ENCODE measurements at regions not wholly inside any gene's neighbourhood (a gene's known extent, or its start where the extent isn't known, plus 50 kb on each side); places are given as distances from the start of the nearest gene placed in this dataset.

DNA sequence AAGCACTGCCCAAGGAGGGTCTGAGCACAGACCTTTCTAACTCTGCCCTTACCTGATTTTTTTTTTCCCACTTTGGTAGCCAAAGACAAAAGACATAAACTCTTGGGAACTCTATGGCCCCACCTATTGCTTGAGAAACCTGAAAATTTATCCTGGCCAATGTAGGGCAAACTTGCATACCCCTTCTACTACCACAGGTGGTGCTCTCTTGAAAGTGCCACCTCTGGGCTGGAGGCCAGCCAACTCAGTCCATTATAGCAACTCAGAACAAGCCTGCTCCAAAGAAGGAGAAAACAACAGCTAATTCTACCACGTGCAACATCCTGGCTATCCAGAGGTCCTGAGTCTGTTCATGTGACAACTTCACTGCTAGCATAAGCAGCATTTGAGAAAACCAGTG is 55.7 kb upstream of the ABCD2 start:
- DNase-seq (ENCODE audit: low read depth, low spot score): no peak
- ChIA-PET CTCF (no interaction called here), RAD21 (ENCODE audit: unreplicated experiment) (no interaction called here), SMC1A (ENCODE audit: uncharacterized antibody, unreplicated experiment) (interaction anchor here (1.0 kb wide), 1 partner anchor 53 kb away, joined by 3 read pairs; no protein-coding TSS in a partner anchor), POLR2A (no interaction called here)
- no peak overlapping the region for H3K27ac ChIP-seq (ENCODE audit: control insufficient read depth, insufficient read depth)
- H3K27me3 ChIP-seq (replicated peaks in 1 of 2; ENCODE audit: control insufficient read depth in 2 of 2, insufficient read depth in 2 of 2, low read length in 1 of 2): no peaks in the 10 kb centered on the region
- no TSS peak for BruUV-seq (replicated peaks)
- H3K9me3 ChIP-seq (replicated peaks; ENCODE audit: control insufficient read depth, insufficient read depth, low read length): no peaks in the 10 kb centered on the region; the same call in 2 of the 3 replicates
- in situ Hi-C loops (cut with MboI) (no loop called here), intact Hi-C loops (cut with micrococcal nuclease; ENCODE audit: unreplicated experiment) (no loop called here)
- H3K4me2 ChIP-seq (ENCODE audit: control insufficient read depth, insufficient read depth): no peak overlapping the region
- no peaks in the 10 kb centered on the region for H3K4me1 ChIP-seq (ENCODE audit: control insufficient read depth, insufficient read depth, low read length)
- TF ChIP-seq, protein P1, sequence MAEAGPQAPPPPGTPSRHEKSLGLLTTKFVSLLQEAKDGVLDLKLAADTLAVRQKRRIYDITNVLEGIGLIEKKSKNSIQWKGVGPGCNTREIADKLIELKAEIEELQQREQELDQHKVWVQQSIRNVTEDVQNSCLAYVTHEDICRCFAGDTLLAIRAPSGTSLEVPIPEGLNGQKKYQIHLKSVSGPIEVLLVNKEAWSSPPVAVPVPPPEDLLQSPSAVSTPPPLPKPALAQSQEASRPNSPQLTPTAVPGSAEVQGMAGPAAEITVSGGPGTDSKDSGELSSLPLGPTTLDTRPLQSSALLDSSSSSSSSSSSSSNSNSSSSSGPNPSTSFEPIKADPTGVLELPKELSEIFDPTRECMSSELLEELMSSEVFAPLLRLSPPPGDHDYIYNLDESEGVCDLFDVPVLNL (IDR thresholded peaks at IDR 0.05; ENCODE audit: low read depth, low read length): no peak
- TF ChIP-seq WRNIP1 (IDR thresholded peaks at IDR 0.05; ENCODE audit: borderline replicate concordance, low read depth, low read length) (no peak), HCFC1 (IDR thresholded peaks at IDR 0.05; ENCODE audit: low read length) (no peak), NR2F1 (conservative IDR thresholded peaks at IDR 0.05) (no peak), RBBP5 (conservative IDR thresholded peaks at IDR 0.05) (no peak), CBX3 (IDR thresholded peaks at IDR 0.05; ENCODE audit: borderline replicate concordance, low read depth) (no peak), POLR2AphosphoS2 (IDR thresholded peaks at IDR 0.05; ENCODE audit: low read depth, low read length) (no peak)
- TF ChIP-seq, protein P2, sequence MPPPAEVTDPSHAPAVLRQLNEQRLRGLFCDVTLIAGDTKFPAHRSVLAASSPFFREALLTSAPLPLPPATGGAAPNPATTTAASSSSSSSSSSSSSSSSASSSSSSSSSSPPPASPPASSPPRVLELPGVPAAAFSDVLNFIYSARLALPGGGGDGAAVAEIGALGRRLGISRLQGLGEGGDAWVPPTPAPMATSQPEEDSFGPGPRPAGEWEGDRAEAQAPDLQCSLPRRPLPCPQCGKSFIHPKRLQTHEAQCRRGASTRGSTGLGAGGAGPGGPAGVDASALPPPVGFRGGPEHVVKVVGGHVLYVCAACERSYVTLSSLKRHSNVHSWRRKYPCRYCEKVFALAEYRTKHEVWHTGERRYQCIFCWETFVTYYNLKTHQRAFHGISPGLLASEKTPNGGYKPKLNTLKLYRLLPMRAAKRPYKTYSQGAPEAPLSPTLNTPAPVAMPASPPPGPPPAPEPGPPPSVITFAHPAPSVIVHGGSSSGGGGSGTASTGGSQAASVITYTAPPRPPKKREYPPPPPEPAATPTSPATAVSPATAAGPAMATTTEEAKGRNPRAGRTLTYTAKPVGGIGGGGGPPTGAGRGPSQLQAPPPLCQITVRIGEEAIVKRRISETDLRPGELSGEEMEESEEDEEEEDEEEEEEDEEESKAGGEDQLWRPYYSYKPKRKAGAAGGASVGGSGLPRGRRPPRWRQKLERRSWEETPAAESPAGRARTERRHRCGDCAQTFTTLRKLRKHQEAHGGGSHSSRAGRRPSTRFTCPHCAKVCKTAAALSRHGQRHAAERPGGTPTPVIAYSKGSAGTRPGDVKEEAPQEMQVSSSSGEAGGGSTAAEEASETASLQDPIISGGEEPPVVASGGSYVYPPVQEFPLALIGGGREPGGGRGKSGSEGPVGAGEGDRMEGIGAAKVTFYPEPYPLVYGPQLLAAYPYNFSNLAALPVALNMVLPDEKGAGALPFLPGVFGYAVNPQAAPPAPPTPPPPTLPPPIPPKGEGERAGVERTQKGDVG (CRISPR knock-in tag; IDR thresholded peaks at IDR 0.05): no peak
- TF ChIP-seq, protein P3, sequence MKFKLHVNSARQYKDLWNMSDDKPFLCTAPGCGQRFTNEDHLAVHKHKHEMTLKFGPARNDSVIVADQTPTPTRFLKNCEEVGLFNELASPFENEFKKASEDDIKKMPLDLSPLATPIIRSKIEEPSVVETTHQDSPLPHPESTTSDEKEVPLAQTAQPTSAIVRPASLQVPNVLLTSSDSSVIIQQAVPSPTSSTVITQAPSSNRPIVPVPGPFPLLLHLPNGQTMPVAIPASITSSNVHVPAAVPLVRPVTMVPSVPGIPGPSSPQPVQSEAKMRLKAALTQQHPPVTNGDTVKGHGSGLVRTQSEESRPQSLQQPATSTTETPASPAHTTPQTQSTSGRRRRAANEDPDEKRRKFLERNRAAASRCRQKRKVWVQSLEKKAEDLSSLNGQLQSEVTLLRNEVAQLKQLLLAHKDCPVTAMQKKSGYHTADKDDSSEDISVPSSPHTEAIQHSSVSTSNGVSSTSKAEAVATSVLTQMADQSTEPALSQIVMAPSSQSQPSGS (IDR thresholded peaks at IDR 0.05; ENCODE audit: low read length): no peak
- TF ChIP-seq, protein P4, sequence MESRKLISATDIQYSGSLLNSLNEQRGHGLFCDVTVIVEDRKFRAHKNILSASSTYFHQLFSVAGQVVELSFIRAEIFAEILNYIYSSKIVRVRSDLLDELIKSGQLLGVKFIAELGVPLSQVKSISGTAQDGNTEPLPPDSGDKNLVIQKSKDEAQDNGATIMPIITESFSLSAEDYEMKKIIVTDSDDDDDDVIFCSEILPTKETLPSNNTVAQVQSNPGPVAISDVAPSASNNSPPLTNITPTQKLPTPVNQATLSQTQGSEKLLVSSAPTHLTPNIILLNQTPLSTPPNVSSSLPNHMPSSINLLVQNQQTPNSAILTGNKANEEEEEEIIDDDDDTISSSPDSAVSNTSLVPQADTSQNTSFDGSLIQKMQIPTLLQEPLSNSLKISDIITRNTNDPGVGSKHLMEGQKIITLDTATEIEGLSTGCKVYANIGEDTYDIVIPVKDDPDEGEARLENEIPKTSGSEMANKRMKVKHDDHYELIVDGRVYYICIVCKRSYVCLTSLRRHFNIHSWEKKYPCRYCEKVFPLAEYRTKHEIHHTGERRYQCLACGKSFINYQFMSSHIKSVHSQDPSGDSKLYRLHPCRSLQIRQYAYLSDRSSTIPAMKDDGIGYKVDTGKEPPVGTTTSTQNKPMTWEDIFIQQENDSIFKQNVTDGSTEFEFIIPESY (IDR thresholded peaks at IDR 0.05): no peak
- no peak overlapping the region for H3K4me3 ChIP-seq
- no peak overlapping the region for H3K9ac ChIP-seq (ENCODE audit: control insufficient read depth, insufficient read depth, low read length)
- H3K79me2 ChIP-seq (ENCODE audit: control insufficient read depth, insufficient read depth, low read length): no peaks in the 10 kb centered on the region
- no peaks in the 10 kb centered on the region for H3K36me3 ChIP-seq (ENCODE audit: control insufficient read depth in 2 of 2, insufficient read depth in 2 of 2, low read length in 1 of 2)
- no peak for ATAC-seq
- 95% methylated on average over 1 of the region's 1 CpG for WGBS (ENCODE audit: insufficient coverage, insufficient replicate concordance, low lambda C conversion rate, missing lambda C conversion rate)
- FAIRE-seq: no peak
- no peaks in the 10 kb centered on the region for H4K20me1 ChIP-seq (ENCODE audit: control insufficient read depth, insufficient read depth)
- H2AFZ ChIP-seq (ENCODE audit: control insufficient read depth, low read depth, low read length): no peak overlapping the region
